ENCODE measurements at regions not wholly inside any gene's neighbourhood (a gene's known extent, or its start where the extent isn't known, plus 50 kb on each side); places are given as distances from the start of the nearest gene placed in this dataset.

DNA sequence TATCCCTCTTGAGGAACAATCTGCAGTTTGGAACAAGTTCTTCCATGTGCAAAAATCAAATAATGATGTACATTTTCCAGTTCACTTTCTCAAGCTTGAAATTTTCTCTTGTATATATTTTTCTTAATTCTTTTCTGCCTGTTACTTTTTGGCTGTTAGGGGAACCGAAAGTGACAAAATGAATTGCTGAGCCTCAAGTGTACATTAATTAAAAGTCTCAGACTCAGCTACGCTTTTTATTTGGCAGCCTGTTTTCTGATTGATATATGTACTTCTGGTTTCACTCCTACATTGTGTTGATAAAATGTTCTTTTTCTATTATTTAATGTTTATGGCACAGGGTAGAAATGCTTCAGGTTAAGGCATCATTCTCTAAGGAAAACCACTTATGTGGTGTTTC, 999.5 kb downstream of the PDHA2 start:
- TF ChIP-seq, protein P1, sequence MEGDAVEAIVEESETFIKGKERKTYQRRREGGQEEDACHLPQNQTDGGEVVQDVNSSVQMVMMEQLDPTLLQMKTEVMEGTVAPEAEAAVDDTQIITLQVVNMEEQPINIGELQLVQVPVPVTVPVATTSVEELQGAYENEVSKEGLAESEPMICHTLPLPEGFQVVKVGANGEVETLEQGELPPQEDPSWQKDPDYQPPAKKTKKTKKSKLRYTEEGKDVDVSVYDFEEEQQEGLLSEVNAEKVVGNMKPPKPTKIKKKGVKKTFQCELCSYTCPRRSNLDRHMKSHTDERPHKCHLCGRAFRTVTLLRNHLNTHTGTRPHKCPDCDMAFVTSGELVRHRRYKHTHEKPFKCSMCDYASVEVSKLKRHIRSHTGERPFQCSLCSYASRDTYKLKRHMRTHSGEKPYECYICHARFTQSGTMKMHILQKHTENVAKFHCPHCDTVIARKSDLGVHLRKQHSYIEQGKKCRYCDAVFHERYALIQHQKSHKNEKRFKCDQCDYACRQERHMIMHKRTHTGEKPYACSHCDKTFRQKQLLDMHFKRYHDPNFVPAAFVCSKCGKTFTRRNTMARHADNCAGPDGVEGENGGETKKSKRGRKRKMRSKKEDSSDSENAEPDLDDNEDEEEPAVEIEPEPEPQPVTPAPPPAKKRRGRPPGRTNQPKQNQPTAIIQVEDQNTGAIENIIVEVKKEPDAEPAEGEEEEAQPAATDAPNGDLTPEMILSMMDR (conservative IDR thresholded peaks at IDR 0.05; ENCODE audit: low read length): no peak
- TF ChIP-seq EZH2phosphoT487 (IDR thresholded peaks at IDR 0.05; ENCODE audit: borderline replicate concordance): no peak
- Histone ChIP-seq H3K79me2 (ENCODE audit: insufficient read depth, low read length) (no peaks in the 10 kb centered on the region), H3K4me3 (ENCODE audit: low read length, poor library complexity, severe bottlenecking) (no peak overlapping the region), H3K27me3 (ENCODE audit: insufficient read depth, low read length, poor library complexity, severe bottlenecking) (no peaks in the 10 kb centered on the region), H3F3A (ENCODE audit: low read depth) (no peaks in the 10 kb centered on the region), H3K4me2 (ENCODE audit: low read depth, low read length, poor library complexity, severe bottlenecking) (no peak overlapping the region), H3K4me1 (ENCODE audit: insufficient read depth, low read length, poor library complexity, severe bottlenecking) (no peaks in the 10 kb centered on the region), H4K20me1 (ENCODE audit: insufficient read depth, low read length, poor library complexity, severe bottlenecking) (no peaks in the 10 kb centered on the region), H3K36me3 (ENCODE audit: insufficient read depth, low read length) (no peaks in the 10 kb centered on the region), H3K9me2 (replicated peaks; ENCODE audit: low read depth, low read length) (no peaks in the 10 kb centered on the region), H2AFZ (ENCODE audit: low read length) (no peak overlapping the region), H3K9me3 (ENCODE audit: insufficient read depth, low read depth, low read length) (no peaks in the 10 kb centered on the region), H3K9ac (ENCODE audit: low read depth, low read length, poor library complexity, severe bottlenecking) (no peak overlapping the region)

DNA sequence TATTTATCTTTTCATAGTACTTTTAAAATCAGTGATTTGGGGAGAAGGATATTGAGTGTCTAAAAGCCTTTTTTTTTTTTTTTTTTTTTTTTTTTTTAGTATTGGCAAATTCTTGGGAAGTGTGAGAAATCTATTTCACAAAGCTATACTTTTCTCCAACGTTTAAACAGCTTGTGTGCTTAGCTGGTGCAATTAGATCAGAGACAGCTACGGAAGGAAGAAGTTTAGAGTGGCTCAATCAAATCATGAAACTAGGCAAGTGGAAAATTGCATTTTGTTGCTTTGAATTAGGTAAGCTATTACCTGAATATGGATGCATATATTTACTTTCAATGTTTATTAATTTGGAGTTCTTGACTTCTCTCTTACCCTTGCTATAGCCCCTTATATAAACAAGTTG, 1001.9 kb downstream of the PDHA2 start:
- Histone ChIP-seq H3K79me2 (ENCODE audit: insufficient read depth, low read length) (no peaks in the 10 kb centered on the region), H3K4me3 (ENCODE audit: low read length, poor library complexity, severe bottlenecking) (no peak overlapping the region), H3K36me3 (ENCODE audit: insufficient read depth, low read length) (no peaks in the 10 kb centered on the region), H3K9ac (ENCODE audit: low read depth, low read length, poor library complexity, severe bottlenecking) (no peak overlapping the region), H3F3A (ENCODE audit: low read depth) (no peaks in the 10 kb centered on the region), H2AFZ (ENCODE audit: low read length) (no peak overlapping the region), H3K27me3 (ENCODE audit: insufficient read depth, low read length, poor library complexity, severe bottlenecking) (no peaks in the 10 kb centered on the region), H3K4me1 (ENCODE audit: insufficient read depth, low read length, poor library complexity, severe bottlenecking) (no peaks in the 10 kb centered on the region), H3K9me2 (replicated peaks; ENCODE audit: low read depth, low read length) (no peaks in the 10 kb centered on the region), H3K4me2 (ENCODE audit: low read depth, low read length, poor library complexity, severe bottlenecking) (no peak overlapping the region), H4K20me1 (ENCODE audit: insufficient read depth, low read length, poor library complexity, severe bottlenecking) (no peaks in the 10 kb centered on the region), H3K9me3 (ENCODE audit: insufficient read depth, low read depth, low read length) (no peaks in the 10 kb centered on the region)
- TF ChIP-seq, protein P1 (conservative IDR thresholded peaks at IDR 0.05; ENCODE audit: low read length): no peak
- TF ChIP-seq EZH2phosphoT487 (IDR thresholded peaks at IDR 0.05; ENCODE audit: borderline replicate concordance): no peak

GRCh38 chr4:96844858-96845490, 1005.1 kb downstream of the PDHA2 start:
- Histone ChIP-seq H3F3A (ENCODE audit: low read depth) (no peaks in the 10 kb centered on the region), H3K27me3 (ENCODE audit: insufficient read depth, low read length, poor library complexity, severe bottlenecking) (no peaks in the 10 kb centered on the region), H3K9ac (ENCODE audit: low read depth, low read length, poor library complexity, severe bottlenecking) (no peak overlapping the region), H3K9me2 (replicated peaks; ENCODE audit: low read depth, low read length) (no peaks in the 10 kb centered on the region), H3K4me2 (ENCODE audit: low read depth, low read length, poor library complexity, severe bottlenecking) (no peak overlapping the region), H2AFZ (ENCODE audit: low read length) (no peak overlapping the region), H3K9me3 (ENCODE audit: insufficient read depth, low read depth, low read length) (no peaks in the 10 kb centered on the region), H4K20me1 (ENCODE audit: insufficient read depth, low read length, poor library complexity, severe bottlenecking) (no peaks in the 10 kb centered on the region), H3K4me1 (ENCODE audit: insufficient read depth, low read length, poor library complexity, severe bottlenecking) (no peaks in the 10 kb centered on the region), H3K79me2 (ENCODE audit: insufficient read depth, low read length) (no peaks in the 10 kb centered on the region), H3K36me3 (ENCODE audit: insufficient read depth, low read length) (no peaks in the 10 kb centered on the region), H3K4me3 (ENCODE audit: low read length, poor library complexity, severe bottlenecking) (no peak overlapping the region)
- no peak for TF ChIP-seq EZH2phosphoT487 (IDR thresholded peaks at IDR 0.05; ENCODE audit: borderline replicate concordance)
- TF ChIP-seq, protein P1 (conservative IDR thresholded peaks at IDR 0.05; ENCODE audit: low read length): no peak
